SK-N-SH treated with all-trans-retinoic acid at 6 μM for 48 hours (cell line): ENCODE measurements at regions not wholly inside any gene's neighbourhood (a gene's known extent, or its start where the extent isn't known, plus 50 kb on each side); places are given as distances from the start of the nearest gene placed in this dataset.
"Not testable (repeated sequence)": the region's sequence is repeated elsewhere in the genome, so short reads cannot be mapped to it uniquely, and the experiment has no call there.

Source experiments
- ATAC-seq: fragments of 200-7000 bp; cut with Tn5 transposase; 3 replicates; pipeline ENCODE4 v1.9.1; 2020; ENCODE audit warnings: mild to moderate bottlenecking, moderate library complexity
- CREB5 ChIP-seq: fragments of 250-450 bp; sonication (Bioruptor Pico); IDR thresholded peaks from 2 replicates; pipeline ENCODE4 v1.5.1; 2020; ENCODE audit warnings: low read depth, mild to moderate bottlenecking, moderate library complexity
- CSDC2 ChIP-seq: fragments of 250-450 bp; sonication (Bioruptor Pico); IDR thresholded peaks from 2 replicates; pipeline ENCODE4 v1.5.0; 2020; ENCODE audit warnings: mild to moderate bottlenecking, moderate library complexity
- CSRNP3 ChIP-seq: fragments of 250-450 bp; sonication (Bioruptor Pico); IDR thresholded peaks from 2 replicates; pipeline ENCODE4 v1.5.1; 2021; ENCODE audit warnings: mild to moderate bottlenecking, moderate library complexity
- ESRRG ChIP-seq: fragments of 250-450 bp; sonication (Bioruptor Pico); IDR thresholded peaks from 2 replicates; pipeline ENCODE4 v1.6.1; 2021; ENCODE audit warnings: mild to moderate bottlenecking
- GLIS3 ChIP-seq: fragments of 250-450 bp; sonication (Bioruptor Pico); IDR thresholded peaks from 2 replicates; pipeline ENCODE4 v1.5.0; 2020; ENCODE audit warnings: mild to moderate bottlenecking, moderate library complexity
- ISL1 ChIP-seq: fragments of 250-450 bp; sonication (Bioruptor Pico); IDR thresholded peaks from 2 replicates; pipeline ENCODE4 v2.1.2; 2022; ENCODE audit warnings: mild to moderate bottlenecking, moderate library complexity
- OSR1 ChIP-seq: fragments of 250-450 bp; sonication (Bioruptor Pico); IDR thresholded peaks from 2 replicates; pipeline ENCODE4 v1.8.0; 2022; ENCODE audit warnings: moderate library complexity, mild to moderate bottlenecking, inconsistent platforms
- PATZ1 ChIP-seq: fragments of 250-450 bp; sonication (Bioruptor Pico); IDR thresholded peaks from 2 replicates; pipeline ENCODE4 v1.8.0; 2020; ENCODE audit warnings: mild to moderate bottlenecking, moderate library complexity, borderline replicate concordance
- POU6F1 ChIP-seq: fragments of 250-450 bp; sonication (Bioruptor Pico); IDR thresholded peaks from 2 replicates; pipeline ENCODE4 v1.8.0; 2021; ENCODE audit warnings: low read depth, mild to moderate bottlenecking, moderate library complexity, borderline replicate concordance
- PPARA ChIP-seq: fragments of 250-450 bp; sonication (Bioruptor Pico); IDR thresholded peaks from 2 replicates; pipeline ENCODE4 v1.5.0; 2020; ENCODE audit warnings: mild to moderate bottlenecking, borderline replicate concordance
- RARB ChIP-seq: fragments of 250-450 bp; sonication (Bioruptor Pico); IDR thresholded peaks from 2 replicates; pipeline ENCODE4 v1.8.0; 2021; ENCODE audit warnings: mild to moderate bottlenecking, moderate library complexity
- TOX ChIP-seq: fragments of 250-450 bp; sonication (Bioruptor Pico); IDR thresholded peaks from 2 replicates; pipeline ENCODE4 v1.8.0; 2021; ENCODE audit warnings: mild to moderate bottlenecking, moderate library complexity, borderline replicate concordance
- TSHZ2 ChIP-seq: fragments of 250-450 bp; sonication (Bioruptor Pico); IDR thresholded peaks from 2 replicates; pipeline ENCODE4 v1.5.0; 2020; ENCODE audit warnings: mild to moderate bottlenecking, moderate library complexity
- ZC3H10 ChIP-seq: fragments of 250-450 bp; sonication (Bioruptor Pico); IDR thresholded peaks from 2 replicates; pipeline ENCODE4 v1.5.1; 2021; ENCODE audit warnings: mild to moderate bottlenecking, moderate library complexity
- ZFP30 ChIP-seq: fragments of 450-650 bp; formaldehyde crosslinking; IDR thresholded peaks from 2 replicates; pipeline ENCODE4 v1.5.0; 2022; ENCODE audit warnings: mild to moderate bottlenecking, moderate library complexity
- ZNF565 ChIP-seq: fragments of 450-650 bp; formaldehyde crosslinking; conservative IDR thresholded peaks from 2 replicates; pipeline ENCODE4 v1.5.0; 2020; ENCODE audit warnings: low read depth, mild to moderate bottlenecking, moderate library complexity
- ZNF70 ChIP-seq: fragments of 450-650 bp; formaldehyde crosslinking; IDR thresholded peaks from 2 replicates; pipeline ENCODE4 v1.5.0; 2020; ENCODE audit warnings: mild to moderate bottlenecking, moderate library complexity
- ZNF8 ChIP-seq: fragments of 450-650 bp; formaldehyde crosslinking; IDR thresholded peaks from 2 replicates; pipeline ENCODE4 v1.5.0; 2020; ENCODE audit warnings: mild to moderate bottlenecking, moderate library complexity

- no peak for TF ChIP-seq ISL1 (CRISPR knock-in tag)
- TF ChIP-seq, all 23 proteins: peak for 0
- ATAC-seq = no peak
Observed at GRCh38 chr2:219744600-219744999, 117.2 kb downstream of the SLC4A3 start.

GRCh38 chr2:219747637-219748036 lies 120.2 kb downstream of the SLC4A3 start:
- TF ChIP-seq OSR1 (CRISPR knock-in tag) (no peak), ZNF565 (CRISPR knock-in tag) (no peak), CREB5 (CRISPR knock-in tag) (no peak), GLIS3 (no peak), ZC3H10 (CRISPR knock-in tag) (no peak), ZNF70 (no peak)
- no peak for ATAC-seq

GRCh38 chr2:219748671-219749570 lies 121.5 kb downstream of the SLC4A3 start:
- TF ChIP-seq ZNF70 = no peak
- TF ChIP-seq CSRNP3 (CRISPR knock-in tag) = no peak
- no peak for TF ChIP-seq CREB5 (CRISPR knock-in tag)
- TF ChIP-seq, all 23 proteins: peak for 0
- no peak for ATAC-seq

GRCh38 chr2:219751121-219751520 lies 123.7 kb downstream of the SLC4A3 start:
- ATAC-seq = not testable (repeated sequence)

GRCh38 chr2:219752726-219753125 lies 125.3 kb downstream of the SLC4A3 start:
- TF ChIP-seq RARB (CRISPR knock-in tag) = no peak
- TF ChIP-seq ZNF565 (CRISPR knock-in tag) = no peak
- no peak for TF ChIP-seq ZNF70
- no peak for TF ChIP-seq TSHZ2 (CRISPR knock-in tag)
- no peak for TF ChIP-seq ZC3H10 (CRISPR knock-in tag)
- no peak for TF ChIP-seq CSDC2 (CRISPR knock-in tag)
- no peak for TF ChIP-seq PATZ1 (CRISPR knock-in tag)
- no peak for TF ChIP-seq ISL1 (CRISPR knock-in tag)
- no peak for TF ChIP-seq POU6F1 (CRISPR knock-in tag)
- no peak for TF ChIP-seq ZNF8
- TF ChIP-seq CSRNP3 (CRISPR knock-in tag) = no peak
- no peak for TF ChIP-seq ESRRG (CRISPR knock-in tag)
- no peak for TF ChIP-seq ZFP30
- no peak for TF ChIP-seq OSR1 (CRISPR knock-in tag)
- TF ChIP-seq PPARA = no peak
- TF ChIP-seq TOX = no peak
- no peak for ATAC-seq
